ENCODE measurements at regions not wholly inside any gene's neighbourhood (a gene's known extent, or its start where the extent isn't known, plus 50 kb on each side); places are given as distances from the start of the nearest gene placed in this dataset.

- DNase-seq (ENCODE audit: low read depth in 2 of 2), result no peak
These were observed 59.4 kb upstream of the BZW1 start for GRCh38 chr2:200752332-200752731.

GRCh38 chr2:200752835-200753234 lies 58.9 kb upstream of the BZW1 start:
- DNase-seq (ENCODE audit: low read depth in 2 of 2), result no peak

GRCh38 chr2:200756618-200757321 lies 54.9 kb upstream of the BZW1 start:
- DNase-seq (ENCODE audit: low read depth in 2 of 2), result peak in 1 of 2 donors; percentile 63

- DNase-seq (ENCODE audit: low read depth in 2 of 2), result no peak
These were observed 54.3 kb upstream of the BZW1 start for GRCh38 chr2:200757399-200757798.

- no peak for DNase-seq (ENCODE audit: low read depth in 2 of 2)
These were observed 53.4 kb upstream of the BZW1 start for GRCh38 chr2:200758341-200758740.

- DNase-seq (ENCODE audit: low read depth in 2 of 2), result peak in 1 of 2 donors; percentile 62
These were observed 50.4 kb upstream of the BZW1 start for GRCh38 chr2:200761266-200761665.
